Smooth muscle cell (in vitro differentiated cells): ENCODE measurements at regions not wholly inside any gene's neighbourhood (a gene's known extent, or its start where the extent isn't known, plus 50 kb on each side); places are given as distances from the start of the nearest gene placed in this dataset.

Experiments
- DNase-seq: peaks from one replicate; lab custom pipeline; 2025; ENCODE audit not compliant: unreplicated experiment; lab: John Stamatoyannopoulos, UW
- H2AFZ ChIP-seq: fragments of 200-600 bp; sonication (generic); 2 replicates; pipeline ENCODE4 v1.6.0; 2016; ENCODE audit warnings: antibody characterized with exemption, low read depth, mild to moderate bottlenecking
- H3F3A ChIP-seq: fragments of 200-600 bp; sonication (generic); 2 replicates; pipeline ENCODE4 v1.6.0; 2017; ENCODE audit warnings: antibody characterized with exemption, low read depth
- H3K27ac ChIP-seq: fragments of 200-600 bp; sonication (generic); 2 replicates; pipeline ENCODE4 v1.5.1; 2016; ENCODE audit warnings: low read depth, mild to moderate bottlenecking
- H3K27me3 ChIP-seq: fragments of 200-600 bp; sonication (generic); 2 replicates; pipeline ENCODE4 v1.6.1; 2016; ENCODE audit warnings: low read depth, mild to moderate bottlenecking
- H3K36me3 ChIP-seq: fragments of 200-600 bp; sonication (generic); 2 replicates; pipeline ENCODE4 v1.5.1; 2016; ENCODE audit warnings: low read depth
- H3K4me1 ChIP-seq: fragments of 200-600 bp; sonication (generic); 2 replicates; pipeline ENCODE4 v1.5.1; 2016; ENCODE audit warnings: low read depth
- H3K4me2 ChIP-seq: fragments of 200-600 bp; sonication (generic); 2 replicates; pipeline ENCODE4 v1.6.0; 2016; ENCODE audit warnings: mild to moderate bottlenecking
- H3K4me3 ChIP-seq: fragments of 200-600 bp; sonication (generic); 2 replicates; pipeline ENCODE4 v1.5.1; 2016; ENCODE audit warnings: mild to moderate bottlenecking
- H3K79me2 ChIP-seq: fragments of 200-600 bp; sonication (generic); 2 replicates; pipeline ENCODE4 v1.6.0; 2016; ENCODE audit warnings: low read depth, mild to moderate bottlenecking
- H3K9ac ChIP-seq: fragments of 200-600 bp; sonication (generic); 2 replicates; pipeline ENCODE4 v1.6.0; 2016; ENCODE audit warnings: low read depth
- H3K9me3 ChIP-seq: fragments of 200-600 bp; sonication (generic); replicated peaks from 2 replicates; pipeline ENCODE4 v1.5.1; 2016; ENCODE audit warnings: low read depth
- H4K20me1 ChIP-seq: fragments of 200-600 bp; sonication (generic); 2 replicates; pipeline ENCODE4 v1.6.0; 2016; ENCODE audit warnings: low read depth
- CTCF ChIP-seq: fragments of 200-600 bp; sonication (generic); IDR thresholded peaks from 2 replicates; pipeline ENCODE4 v1.5.1; 2017; ENCODE audit warnings: borderline replicate concordance, mild to moderate bottlenecking, antibody characterized with exemption; ENCODE audit not compliant: insufficient read depth, poor library complexity, severe bottlenecking
- WGBS: methylation state at CpG from one replicate; pipeline ENCODE4 v1.1.7; 2016; ENCODE audit warnings: low lambda C conversion rate; 5-methylcytosine and 5-hydroxymethylcytosine counted together

- H3K9me3 ChIP-seq, result no peaks in the 10 kb centered on the region
- H3K4me1 ChIP-seq, result no peaks in the 10 kb centered on the region
- no peak overlapping the region for H3K4me2 ChIP-seq
- no peaks in the 10 kb centered on the region for H3K36me3 ChIP-seq
- no peak overlapping the region for H3K27ac ChIP-seq
- no peak for DNase-seq
- TF ChIP-seq CTCF, result no peak
- H3K27me3 ChIP-seq, result peaks cover 12% of the 10 kb centered on the region
- WGBS, result 91% methylated on average over 4 of the region's 4 CpGs
- H3F3A ChIP-seq, result no peaks in the 10 kb centered on the region
- H2AFZ ChIP-seq, result no peak overlapping the region
- no peak overlapping the region for H3K4me3 ChIP-seq
- no peaks in the 10 kb centered on the region for H4K20me1 ChIP-seq
- no peaks in the 10 kb centered on the region for H3K79me2 ChIP-seq
- no peak overlapping the region for H3K9ac ChIP-seq
These were observed 305.9 kb upstream of the IRX4 start for GRCh38 chr5:2188661-2189060.

- Histone ChIP-seq H3K4me1 (no peaks in the 10 kb centered on the region), H3K9me3 (no peaks in the 10 kb centered on the region), H3F3A (no peaks in the 10 kb centered on the region), H3K36me3 (no peaks in the 10 kb centered on the region), H3K4me2 (no peak overlapping the region), H3K27me3 (peaks cover 12% of the 10 kb centered on the region), H4K20me1 (no peaks in the 10 kb centered on the region), H2AFZ (no peak overlapping the region), H3K79me2 (no peaks in the 10 kb centered on the region), H3K9ac (no peak overlapping the region), H3K27ac (no peak overlapping the region), H3K4me3 (no peak overlapping the region)
- TF ChIP-seq CTCF, result no peak
- no peak for DNase-seq
- WGBS, result 87% methylated on average over 7 of the region's 7 CpGs
These were observed 305.4 kb upstream of the IRX4 start for GRCh38 chr5:2188137-2188536.

GRCh38 chr5:2187687-2188086, 305.0 kb upstream of the IRX4 start:
- H3F3A ChIP-seq, result no peaks in the 10 kb centered on the region
- H3K4me1 ChIP-seq, result no peaks in the 10 kb centered on the region
- no peak overlapping the region for H3K9ac ChIP-seq
- peaks cover 12% of the 10 kb centered on the region for H3K27me3 ChIP-seq
- no peaks in the 10 kb centered on the region for H4K20me1 ChIP-seq
- WGBS, result 88% methylated on average over 10 of the region's 10 CpGs
- DNase-seq, result no peak
- no peak overlapping the region for H3K27ac ChIP-seq
- no peaks in the 10 kb centered on the region for H3K79me2 ChIP-seq
- H3K4me2 ChIP-seq, result no peak overlapping the region
- H3K9me3 ChIP-seq, result no peaks in the 10 kb centered on the region
- H2AFZ ChIP-seq, result no peak overlapping the region
- H3K36me3 ChIP-seq, result no peaks in the 10 kb centered on the region
- TF ChIP-seq CTCF, result no peak
- H3K4me3 ChIP-seq, result no peak overlapping the region

- Histone ChIP-seq H3K27ac (no peak overlapping the region), H3K27me3 (peaks cover 12% of the 10 kb centered on the region), H3K9ac (no peak overlapping the region), H3K4me2 (no peak overlapping the region), H3K36me3 (no peaks in the 10 kb centered on the region), H3K9me3 (no peaks in the 10 kb centered on the region), H3K4me1 (no peaks in the 10 kb centered on the region), H2AFZ (no peak overlapping the region), H4K20me1 (no peaks in the 10 kb centered on the region), H3K79me2 (no peaks in the 10 kb centered on the region), H3F3A (no peaks in the 10 kb centered on the region), H3K4me3 (no peak overlapping the region)
- 95% methylated on average over 11 of the region's 11 CpGs for WGBS
- TF ChIP-seq CTCF, result no peak
- no peak for DNase-seq
These were observed 304.4 kb upstream of the IRX4 start for GRCh38 chr5:2187156-2187555.
